ENCODE measurements at regions not wholly inside any gene's neighbourhood (a gene's known extent, or its start where the extent isn't known, plus 50 kb on each side); places are given as distances from the start of the nearest gene placed in this dataset.

- Mint-ChIP-seq H3K27me3 (no peaks in the 10 kb centered on the region), H3K9me3 (no peaks in the 10 kb centered on the region), H3K4me3 (no peak overlapping the region), H3K36me3 (ENCODE audit: insufficient read depth) (peaks cover 1% of the 10 kb centered on the region), H3K27ac (ENCODE audit: low read depth) (no peak overlapping the region), H3K4me1 (no peaks in the 10 kb centered on the region)
- ATAC-seq (replicated peaks; ENCODE audit: extremely low read depth, poor library complexity, severe bottlenecking) (no peak), DNase-seq (ENCODE audit: low spot score in 2 of 2) (no peak)
These were observed 602.2 kb downstream of the XIRP2 start for GRCh38 chr2:167490455-167490854.

GRCh38 chr2:167489325-167489724 lies 601.0 kb downstream of the XIRP2 start:
- H3K4me1 Mint-ChIP-seq = no peaks in the 10 kb centered on the region
- no peak overlapping the region for H3K4me3 Mint-ChIP-seq
- ATAC-seq (replicated peaks; ENCODE audit: extremely low read depth, poor library complexity, severe bottlenecking) (no peak), DNase-seq (ENCODE audit: low spot score in 2 of 2) (no peak)
- no peaks in the 10 kb centered on the region for H3K9me3 Mint-ChIP-seq
- H3K27me3 Mint-ChIP-seq = no peaks in the 10 kb centered on the region
- H3K27ac Mint-ChIP-seq (ENCODE audit: low read depth) = no peak overlapping the region
- H3K36me3 Mint-ChIP-seq (ENCODE audit: insufficient read depth) = peaks cover 1% of the 10 kb centered on the region

GRCh38 chr2:167487728-167488127 lies 599.4 kb downstream of the XIRP2 start:
- no peak for DNase-seq (ENCODE audit: low spot score in 2 of 2)
- no peak overlapping the region for H3K4me3 Mint-ChIP-seq
- no peaks in the 10 kb centered on the region for H3K27me3 Mint-ChIP-seq
- H3K36me3 Mint-ChIP-seq (ENCODE audit: insufficient read depth) = peaks cover 1% of the 10 kb centered on the region
- no peaks in the 10 kb centered on the region for H3K4me1 Mint-ChIP-seq
- no peak for ATAC-seq (replicated peaks; ENCODE audit: extremely low read depth, poor library complexity, severe bottlenecking)
- no peaks in the 10 kb centered on the region for H3K9me3 Mint-ChIP-seq
- H3K27ac Mint-ChIP-seq (ENCODE audit: low read depth) = no peak overlapping the region

- ATAC-seq (replicated peaks; ENCODE audit: extremely low read depth, poor library complexity, severe bottlenecking) (no peak), DNase-seq (ENCODE audit: low spot score in 2 of 2) (no peak)
- Mint-ChIP-seq H3K27ac (ENCODE audit: low read depth) (no peak overlapping the region), H3K9me3 (no peaks in the 10 kb centered on the region), H3K27me3 (no peaks in the 10 kb centered on the region), H3K36me3 (ENCODE audit: insufficient read depth) (no peaks in the 10 kb centered on the region), H3K4me1 (no peaks in the 10 kb centered on the region), H3K4me3 (no peak overlapping the region)
These were observed 596.6 kb downstream of the XIRP2 start for GRCh38 chr2:167484875-167485274.

GRCh38 chr2:167480986-167481309 lies 592.7 kb downstream of the XIRP2 start:
- ATAC-seq (replicated peaks; ENCODE audit: extremely low read depth, poor library complexity, severe bottlenecking) (no peak), DNase-seq (ENCODE audit: low spot score in 2 of 2) (no peak)
- H3K4me3 Mint-ChIP-seq = no peak overlapping the region
- H3K4me1 Mint-ChIP-seq = no peaks in the 10 kb centered on the region
- no peaks in the 10 kb centered on the region for H3K9me3 Mint-ChIP-seq
- no peaks in the 10 kb centered on the region for H3K36me3 Mint-ChIP-seq (ENCODE audit: insufficient read depth)
- no peak overlapping the region for H3K27ac Mint-ChIP-seq (ENCODE audit: low read depth)
- no peaks in the 10 kb centered on the region for H3K27me3 Mint-ChIP-seq

- Mint-ChIP-seq H3K4me3 (no peak overlapping the region), H3K4me1 (no peaks in the 10 kb centered on the region), H3K27me3 (no peaks in the 10 kb centered on the region), H3K9me3 (no peaks in the 10 kb centered on the region), H3K27ac (ENCODE audit: low read depth) (no peak overlapping the region), H3K36me3 (ENCODE audit: insufficient read depth) (no peaks in the 10 kb centered on the region)
- no peak for ATAC-seq (replicated peaks; ENCODE audit: extremely low read depth, poor library complexity, severe bottlenecking)
- DNase-seq (ENCODE audit: low spot score in 2 of 2) = no peak
These were observed 592.1 kb downstream of the XIRP2 start for GRCh38 chr2:167480232-167480985.

GRCh38 chr2:167478196-167478595 lies 589.9 kb downstream of the XIRP2 start:
- H3K27ac Mint-ChIP-seq (ENCODE audit: low read depth) = no peak overlapping the region
- peaks cover 4% of the 10 kb centered on the region for H3K9me3 Mint-ChIP-seq
- no peaks in the 10 kb centered on the region for H3K27me3 Mint-ChIP-seq
- ATAC-seq (replicated peaks; ENCODE audit: extremely low read depth, poor library complexity, severe bottlenecking) (no peak), DNase-seq (ENCODE audit: low spot score in 2 of 2) (no peak)
- H3K36me3 Mint-ChIP-seq (ENCODE audit: insufficient read depth) = no peaks in the 10 kb centered on the region
- no peaks in the 10 kb centered on the region for H3K4me1 Mint-ChIP-seq
- H3K4me3 Mint-ChIP-seq = no peak overlapping the region

GRCh38 chr2:167475791-167476190 lies 587.5 kb downstream of the XIRP2 start:
- ATAC-seq (replicated peaks; ENCODE audit: extremely low read depth, poor library complexity, severe bottlenecking) (no peak), DNase-seq (ENCODE audit: low spot score in 2 of 2) (no peak)
- Mint-ChIP-seq H3K27ac (ENCODE audit: low read depth) (no peak overlapping the region), H3K36me3 (ENCODE audit: insufficient read depth) (no peaks in the 10 kb centered on the region), H3K9me3 (peaks cover 10% of the 10 kb centered on the region), H3K27me3 (no peaks in the 10 kb centered on the region), H3K4me1 (no peaks in the 10 kb centered on the region), H3K4me3 (no peak overlapping the region)

- DNase-seq (ENCODE audit: low spot score in 2 of 2) (no peak), ATAC-seq (replicated peaks; ENCODE audit: extremely low read depth, poor library complexity, severe bottlenecking) (no peak)
- Mint-ChIP-seq H3K27ac (ENCODE audit: low read depth) (no peak overlapping the region), H3K4me1 (no peaks in the 10 kb centered on the region), H3K36me3 (ENCODE audit: insufficient read depth) (no peaks in the 10 kb centered on the region), H3K27me3 (no peaks in the 10 kb centered on the region), H3K9me3 (peaks cover 10% of the 10 kb centered on the region), H3K4me3 (no peak overlapping the region)
These were observed 583.5 kb downstream of the XIRP2 start for GRCh38 chr2:167471734-167472133.

GRCh38 chr2:167471332-167471731 lies 583.1 kb downstream of the XIRP2 start:
- DNase-seq (ENCODE audit: low spot score in 2 of 2) (no peak), ATAC-seq (replicated peaks; ENCODE audit: extremely low read depth, poor library complexity, severe bottlenecking) (no peak)
- H3K27me3 Mint-ChIP-seq = no peaks in the 10 kb centered on the region
- H3K4me1 Mint-ChIP-seq = no peaks in the 10 kb centered on the region
- no peak overlapping the region for H3K27ac Mint-ChIP-seq (ENCODE audit: low read depth)
- H3K4me3 Mint-ChIP-seq = no peak overlapping the region
- H3K36me3 Mint-ChIP-seq (ENCODE audit: insufficient read depth) = no peaks in the 10 kb centered on the region
- H3K9me3 Mint-ChIP-seq = peaks cover 10% of the 10 kb centered on the region

- no peaks in the 10 kb centered on the region for H3K36me3 Mint-ChIP-seq (ENCODE audit: insufficient read depth)
- no peaks in the 10 kb centered on the region for H3K4me1 Mint-ChIP-seq
- no peak overlapping the region for H3K27ac Mint-ChIP-seq (ENCODE audit: low read depth)
- no peaks in the 10 kb centered on the region for H3K27me3 Mint-ChIP-seq
- DNase-seq (ENCODE audit: low spot score in 2 of 2) (no peak), ATAC-seq (replicated peaks; ENCODE audit: extremely low read depth, poor library complexity, severe bottlenecking) (no peak)
- H3K9me3 Mint-ChIP-seq = peaks cover 12% of the 10 kb centered on the region
- no peak overlapping the region for H3K4me3 Mint-ChIP-seq
These were observed 574.1 kb downstream of the XIRP2 start for GRCh38 chr2:167462379-167462778.

GRCh38 chr2:167454036-167454435 lies 565.8 kb downstream of the XIRP2 start:
- no peak for ATAC-seq (replicated peaks; ENCODE audit: extremely low read depth, poor library complexity, severe bottlenecking)
- peaks cover 32% of the 10 kb centered on the region for H3K9me3 Mint-ChIP-seq
- no peak overlapping the region for H3K27ac Mint-ChIP-seq (ENCODE audit: low read depth)
- H3K4me3 Mint-ChIP-seq = no peak overlapping the region
- DNase-seq (ENCODE audit: low spot score in 2 of 2) = no peak
- no peaks in the 10 kb centered on the region for H3K4me1 Mint-ChIP-seq
- no peaks in the 10 kb centered on the region for H3K36me3 Mint-ChIP-seq (ENCODE audit: insufficient read depth)
- H3K27me3 Mint-ChIP-seq = no peaks in the 10 kb centered on the region

GRCh38 chr2:167451496-167452289 lies 563.4 kb downstream of the XIRP2 start:
- H3K9me3 Mint-ChIP-seq = peaks cover 38% of the 10 kb centered on the region
- no peaks in the 10 kb centered on the region for H3K4me1 Mint-ChIP-seq
- no peak overlapping the region for H3K4me3 Mint-ChIP-seq
- H3K27ac Mint-ChIP-seq (ENCODE audit: low read depth) = no peak overlapping the region
- ATAC-seq (replicated peaks; ENCODE audit: extremely low read depth, poor library complexity, severe bottlenecking) = no peak
- no peak for DNase-seq (ENCODE audit: low spot score in 2 of 2)
- H3K27me3 Mint-ChIP-seq = no peaks in the 10 kb centered on the region
- H3K36me3 Mint-ChIP-seq (ENCODE audit: insufficient read depth) = no peaks in the 10 kb centered on the region

Measured in central memory CD8-positive, alpha-beta T cell (primary cell).